Stomach (tissue), 4 donors: ENCODE measurements at regions not wholly inside any gene's neighbourhood (a gene's known extent, or its start where the extent isn't known, plus 50 kb on each side); places are given as distances from the start of the nearest gene placed in this dataset.
"Not testable (repeated sequence)": the region's sequence is repeated elsewhere in the genome, so short reads cannot be mapped to it uniquely, and the experiment has no call there.

ENCODE experiments used
- CTCF ChIP-seq, 7 experiments: fragments of 450-650 bp in 4 of 7; fragments of 200-600 bp in 3 of 7; sonication (generic) in 3 of 7; IDR thresholded peaks; one replicate each; pipeline ENCODE4 v1.5.1; 2016 to 2019; ENCODE audit warnings: antibody characterized with exemption in 7 of 7, control low read depth in 2 of 7, mild to moderate bottlenecking in 1 of 7
- EP300 ChIP-seq: sonication (generic); formaldehyde crosslinking; IDR thresholded peaks from one replicate; pipeline ENCODE4 v1.6.1; 2017; ENCODE audit warnings: antibody characterized with exemption
- POLR2A ChIP-seq, 4 donors: fragments of 450-650 bp; IDR thresholded peaks; one replicate each; pipeline ENCODE4 v1.6.1; 2016; ENCODE audit warnings: antibody characterized with exemption in 4 of 4, control low read depth in 2 of 4, mild to moderate bottlenecking in 1 of 4, moderate library complexity in 1 of 4
- POLR2AphosphoS5 ChIP-seq, 3 donors: sonication (generic); formaldehyde crosslinking; IDR thresholded peaks; one replicate each; pipeline ENCODE4 v1.6.1; 2016; ENCODE audit warnings: antibody characterized with exemption in 3 of 3

- not testable (repeated sequence) for TF ChIP-seq CTCF (IDR thresholded peaks at IDR 0.05); POLR2AphosphoS5 (IDR thresholded peaks at IDR 0.05); POLR2A (IDR thresholded peaks at IDR 0.05); EP300
These were observed 141.5 kb downstream of the SEPTIN14 start for GRCh38 chr7:55721004-55721403.
